ENCODE measurements at regions not wholly inside any gene's neighbourhood (a gene's known extent, or its start where the extent isn't known, plus 50 kb on each side); places are given as distances from the start of the nearest gene placed in this dataset.

- no peaks in the 10 kb centered on the region for H3K27me3 ChIP-seq
- DNase-seq (ENCODE audit: low read depth in 1 of 2, low spot score in 1 of 2): no peak
- no peaks in the 10 kb centered on the region for H3K36me3 ChIP-seq
- no peak for TF ChIP-seq CTCF (IDR thresholded peaks at IDR 0.05; ENCODE audit: low read depth, low read length)
- H3K4me1 ChIP-seq (ENCODE audit: low read depth): no peaks in the 10 kb centered on the region
- no peak overlapping the region for H3K27ac ChIP-seq
- no peaks in the 10 kb centered on the region for H3K9me3 ChIP-seq (ENCODE audit: low read depth)
- no peak overlapping the region for H3K4me3 ChIP-seq
Measured at GRCh38 chr6:63434943-63435342, 115.2 kb upstream of the LGSN start.

- Histone ChIP-seq H3K27me3 (no peaks in the 10 kb centered on the region), H3K9me3 (ENCODE audit: low read depth) (no peaks in the 10 kb centered on the region), H3K4me1 (ENCODE audit: low read depth) (no peaks in the 10 kb centered on the region), H3K36me3 (no peaks in the 10 kb centered on the region), H3K4me3 (no peak overlapping the region), H3K27ac (no peak overlapping the region)
- no peak for TF ChIP-seq CTCF (IDR thresholded peaks at IDR 0.05; ENCODE audit: low read depth, low read length)
- DNase-seq (ENCODE audit: low read depth in 1 of 2, low spot score in 1 of 2): no peak
Measured at GRCh38 chr6:63436356-63436755, 116.6 kb upstream of the LGSN start.

- no peaks in the 10 kb centered on the region for H3K36me3 ChIP-seq
- H3K4me3 ChIP-seq: no peak overlapping the region
- no peak overlapping the region for H3K27ac ChIP-seq
- DNase-seq (ENCODE audit: low read depth in 1 of 2, low spot score in 1 of 2): no peak
- TF ChIP-seq CTCF (IDR thresholded peaks at IDR 0.05; ENCODE audit: low read depth, low read length): no peak
- H3K4me1 ChIP-seq (ENCODE audit: low read depth): no peaks in the 10 kb centered on the region
- H3K9me3 ChIP-seq (ENCODE audit: low read depth): no peaks in the 10 kb centered on the region
- no peaks in the 10 kb centered on the region for H3K27me3 ChIP-seq
Measured at GRCh38 chr6:63437058-63437457, 117.3 kb upstream of the LGSN start.

- Histone ChIP-seq H3K4me3 (no peak overlapping the region), H3K36me3 (no peaks in the 10 kb centered on the region), H3K27me3 (no peaks in the 10 kb centered on the region), H3K9me3 (ENCODE audit: low read depth) (no peaks in the 10 kb centered on the region), H3K27ac (no peak overlapping the region), H3K4me1 (ENCODE audit: low read depth) (no peaks in the 10 kb centered on the region)
- TF ChIP-seq CTCF (IDR thresholded peaks at IDR 0.05; ENCODE audit: low read depth, low read length): no peak
- no peak for DNase-seq (ENCODE audit: low read depth in 1 of 2, low spot score in 1 of 2)
Measured at GRCh38 chr6:63440057-63440456, 120.3 kb upstream of the LGSN start.

GRCh38 chr6:63440594-63440993 is 120.8 kb upstream of the LGSN start:
- Histone ChIP-seq H3K9me3 (ENCODE audit: low read depth) (no peaks in the 10 kb centered on the region), H3K4me3 (no peak overlapping the region), H3K27ac (no peak overlapping the region), H3K36me3 (no peaks in the 10 kb centered on the region), H3K27me3 (no peaks in the 10 kb centered on the region), H3K4me1 (ENCODE audit: low read depth) (no peaks in the 10 kb centered on the region)
- TF ChIP-seq CTCF (IDR thresholded peaks at IDR 0.05; ENCODE audit: low read depth, low read length): no peak
- no peak for DNase-seq (ENCODE audit: low read depth in 1 of 2, low spot score in 1 of 2)
